ENCODE measurements at regions not wholly inside any gene's neighbourhood (a gene's known extent, or its start where the extent isn't known, plus 50 kb on each side); places are given as distances from the start of the nearest gene placed in this dataset.

- Histone ChIP-seq H3K9me2 (ENCODE audit: insufficient read depth) (no peaks in the 10 kb centered on the region), H3K79me2 (ENCODE audit: insufficient read depth) (no peaks in the 10 kb centered on the region), H3K9ac (no peak overlapping the region), H3K36me3 (ENCODE audit: low read depth) (no peaks in the 10 kb centered on the region), H3F3A (ENCODE audit: insufficient read depth) (no peaks in the 10 kb centered on the region), H3K4me2 (ENCODE audit: unreplicated experiment) (no peak overlapping the region), H3K9me3 (ENCODE audit: low read depth) (no peaks in the 10 kb centered on the region), H2AFZ (no peak overlapping the region), H3K4me1 (ENCODE audit: insufficient read depth) (no peaks in the 10 kb centered on the region), H3K4me3 (no peak overlapping the region), H3K27ac (no peak overlapping the region), H4K20me1 (ENCODE audit: insufficient read depth) (no peaks in the 10 kb centered on the region), H3K27me3 (replicated peaks; ENCODE audit: insufficient read depth) (no peaks in the 10 kb centered on the region)
- no peak for DNase-seq
- 16 to 17% methylated on average over 1 of the region's 1 CpG for WGBS, 2 experiments (ENCODE audit: low coverage in 1 of 2, low lambda C conversion rate in 2 of 2, missing lambda C conversion rate in 2 of 2)
- in situ Hi-C loops (cut with MboI): no loop called here
- TF ChIP-seq EZH2phosphoT487 (IDR thresholded peaks at IDR 0.05; ENCODE audit: insufficient read depth, low read depth) (no peak), EZH2 (IDR thresholded peaks at IDR 0.05; ENCODE audit: insufficient read depth, poor library complexity, severe bottlenecking) (no peak)
These were observed 199.2 kb downstream of the ST6GAL2 start for GRCh38 chr2:106686814-106687213.

- no peak overlapping the region for H3K4me3 ChIP-seq
- H4K20me1 ChIP-seq (ENCODE audit: insufficient read depth): no peaks in the 10 kb centered on the region
- H3K9me2 ChIP-seq (ENCODE audit: insufficient read depth): no peaks in the 10 kb centered on the region
- 49 to 54% methylated on average over 4 of the region's 4 CpGs for WGBS, 2 experiments (ENCODE audit: low coverage in 1 of 2, low lambda C conversion rate in 2 of 2, missing lambda C conversion rate in 2 of 2)
- no peaks in the 10 kb centered on the region for H3K4me1 ChIP-seq (ENCODE audit: insufficient read depth)
- no peaks in the 10 kb centered on the region for H3F3A ChIP-seq (ENCODE audit: insufficient read depth)
- in situ Hi-C loops (cut with MboI): no loop called here
- no peak overlapping the region for H3K27ac ChIP-seq
- no peak for DNase-seq
- TF ChIP-seq EZH2phosphoT487 (IDR thresholded peaks at IDR 0.05; ENCODE audit: insufficient read depth, low read depth): no peak
- no peak for TF ChIP-seq EZH2 (IDR thresholded peaks at IDR 0.05; ENCODE audit: insufficient read depth, poor library complexity, severe bottlenecking)
- H3K9me3 ChIP-seq (ENCODE audit: low read depth): no peaks in the 10 kb centered on the region
- no peaks in the 10 kb centered on the region for H3K36me3 ChIP-seq (ENCODE audit: low read depth)
- H3K4me2 ChIP-seq (ENCODE audit: unreplicated experiment): no peak overlapping the region
- H3K9ac ChIP-seq: no peak overlapping the region
- no peak overlapping the region for H2AFZ ChIP-seq
- H3K27me3 ChIP-seq (replicated peaks; ENCODE audit: insufficient read depth): no peaks in the 10 kb centered on the region
- H3K79me2 ChIP-seq (ENCODE audit: insufficient read depth): no peaks in the 10 kb centered on the region
These were observed 190.9 kb downstream of the ST6GAL2 start for GRCh38 chr2:106694964-106695470.

DNA sequence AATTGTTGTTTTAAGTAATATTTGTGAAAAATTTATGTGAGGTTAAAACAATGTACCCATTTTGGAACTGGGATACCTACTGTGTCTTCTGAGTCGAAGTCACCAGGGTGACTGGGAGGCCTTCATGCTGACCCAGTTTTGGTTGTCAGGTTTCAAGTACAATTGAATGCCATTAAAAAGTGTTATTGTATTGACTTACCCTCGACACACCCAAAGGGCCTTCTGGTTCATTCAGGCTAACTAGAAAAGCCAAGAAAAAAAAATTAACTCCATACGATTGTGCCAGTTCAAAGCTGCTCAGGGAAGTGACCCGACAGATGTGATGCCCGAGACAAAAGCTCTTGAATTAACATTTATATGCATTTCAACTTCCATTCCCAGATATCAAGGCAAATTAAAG lies 190.0 kb downstream of the ST6GAL2 start:
- Histone ChIP-seq H3K27me3 (replicated peaks; ENCODE audit: insufficient read depth) (no peaks in the 10 kb centered on the region), H3K4me1 (ENCODE audit: insufficient read depth) (no peaks in the 10 kb centered on the region), H3K36me3 (ENCODE audit: low read depth) (no peaks in the 10 kb centered on the region), H2AFZ (no peak overlapping the region), H3K4me2 (ENCODE audit: unreplicated experiment) (no peak overlapping the region), H3K9me2 (ENCODE audit: insufficient read depth) (no peaks in the 10 kb centered on the region), H4K20me1 (ENCODE audit: insufficient read depth) (no peaks in the 10 kb centered on the region), H3K9ac (no peak overlapping the region), H3K9me3 (ENCODE audit: low read depth) (no peaks in the 10 kb centered on the region), H3K4me3 (no peak overlapping the region), H3K27ac (no peak overlapping the region), H3F3A (ENCODE audit: insufficient read depth) (no peaks in the 10 kb centered on the region), H3K79me2 (ENCODE audit: insufficient read depth) (no peaks in the 10 kb centered on the region)
- in situ Hi-C loops (cut with MboI): no loop called here
- no peak for DNase-seq
- WGBS, 2 experiments (ENCODE audit: low coverage in 1 of 2, low lambda C conversion rate in 2 of 2, missing lambda C conversion rate in 2 of 2): 2 to 3% methylated on average over 5 of the region's 5 CpGs
- TF ChIP-seq EZH2phosphoT487 (IDR thresholded peaks at IDR 0.05; ENCODE audit: insufficient read depth, low read depth): no peak
- no peak for TF ChIP-seq EZH2 (IDR thresholded peaks at IDR 0.05; ENCODE audit: insufficient read depth, poor library complexity, severe bottlenecking)

GRCh38 chr2:106700616-106701015 lies 185.4 kb downstream of the ST6GAL2 start:
- Histone ChIP-seq H3K9ac (no peak overlapping the region), H4K20me1 (ENCODE audit: insufficient read depth) (no peaks in the 10 kb centered on the region), H3K4me2 (ENCODE audit: unreplicated experiment) (no peak overlapping the region), H3F3A (ENCODE audit: insufficient read depth) (no peaks in the 10 kb centered on the region), H3K9me2 (ENCODE audit: insufficient read depth) (no peaks in the 10 kb centered on the region), H3K27me3 (replicated peaks; ENCODE audit: insufficient read depth) (no peaks in the 10 kb centered on the region), H3K9me3 (ENCODE audit: low read depth) (no peaks in the 10 kb centered on the region), H3K4me3 (no peak overlapping the region), H2AFZ (no peak overlapping the region), H3K4me1 (ENCODE audit: insufficient read depth) (no peaks in the 10 kb centered on the region), H3K36me3 (ENCODE audit: low read depth) (no peaks in the 10 kb centered on the region), H3K27ac (no peak overlapping the region), H3K79me2 (ENCODE audit: insufficient read depth) (no peaks in the 10 kb centered on the region)
- no peak for DNase-seq
- in situ Hi-C loops (cut with MboI): no loop called here
- TF ChIP-seq EZH2phosphoT487 (IDR thresholded peaks at IDR 0.05; ENCODE audit: insufficient read depth, low read depth): no peak
- no peak for TF ChIP-seq EZH2 (IDR thresholded peaks at IDR 0.05; ENCODE audit: insufficient read depth, poor library complexity, severe bottlenecking)

Measured in GM23248 (cell line).